Fibroblast of mammary gland (primary cell): ENCODE measurements at regions not wholly inside any gene's neighbourhood (a gene's known extent, or its start where the extent isn't known, plus 50 kb on each side); places are given as distances from the start of the nearest gene placed in this dataset.

ENCODE experiments used
- DNase-seq: peaks from one replicate; pipeline ENCODE4 v3.0.0-alpha.2; 2010; ENCODE audit warnings: low read depth
- H3K4me3 ChIP-seq: 2 replicates; pipeline ENCODE4 v1.5.1; 2011; ENCODE audit warnings: low read depth, mild to moderate bottlenecking, low read length, moderate library complexity; ENCODE audit not compliant: control insufficient read depth
- TF ChIP-seq, protein P1 (sequence below): conservative IDR thresholded peaks from 2 replicates; pipeline ENCODE4 v1.5.1; 2011; ENCODE audit warnings: low read depth, low read length, inconsistent platforms; ENCODE audit not compliant: control insufficient read depth, insufficient read depth

DNA sequence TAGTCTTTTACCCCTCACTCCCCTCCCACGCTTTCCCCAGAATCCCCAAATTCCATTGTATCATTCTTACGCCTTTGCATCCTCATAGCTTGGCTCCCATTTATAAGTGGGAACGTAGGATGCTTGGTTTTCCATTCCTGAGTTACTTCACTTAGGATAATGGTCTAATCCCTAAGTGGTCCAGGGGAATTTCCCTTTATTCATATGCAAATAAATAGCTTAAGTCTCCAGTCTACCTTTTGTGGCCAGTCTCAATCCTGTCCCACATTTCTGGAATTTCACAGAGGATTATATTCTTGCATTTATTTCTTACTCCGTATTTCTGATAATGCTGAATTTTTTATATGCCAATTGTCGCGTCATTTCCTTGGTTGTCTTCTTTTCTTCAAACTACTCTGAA, 245.6 kb upstream of the DAB2 start:
- DNase-seq = no peak
- TF ChIP-seq, protein P1, sequence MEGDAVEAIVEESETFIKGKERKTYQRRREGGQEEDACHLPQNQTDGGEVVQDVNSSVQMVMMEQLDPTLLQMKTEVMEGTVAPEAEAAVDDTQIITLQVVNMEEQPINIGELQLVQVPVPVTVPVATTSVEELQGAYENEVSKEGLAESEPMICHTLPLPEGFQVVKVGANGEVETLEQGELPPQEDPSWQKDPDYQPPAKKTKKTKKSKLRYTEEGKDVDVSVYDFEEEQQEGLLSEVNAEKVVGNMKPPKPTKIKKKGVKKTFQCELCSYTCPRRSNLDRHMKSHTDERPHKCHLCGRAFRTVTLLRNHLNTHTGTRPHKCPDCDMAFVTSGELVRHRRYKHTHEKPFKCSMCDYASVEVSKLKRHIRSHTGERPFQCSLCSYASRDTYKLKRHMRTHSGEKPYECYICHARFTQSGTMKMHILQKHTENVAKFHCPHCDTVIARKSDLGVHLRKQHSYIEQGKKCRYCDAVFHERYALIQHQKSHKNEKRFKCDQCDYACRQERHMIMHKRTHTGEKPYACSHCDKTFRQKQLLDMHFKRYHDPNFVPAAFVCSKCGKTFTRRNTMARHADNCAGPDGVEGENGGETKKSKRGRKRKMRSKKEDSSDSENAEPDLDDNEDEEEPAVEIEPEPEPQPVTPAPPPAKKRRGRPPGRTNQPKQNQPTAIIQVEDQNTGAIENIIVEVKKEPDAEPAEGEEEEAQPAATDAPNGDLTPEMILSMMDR = no peak
- H3K4me3 ChIP-seq = no peak overlapping the region

DNA sequence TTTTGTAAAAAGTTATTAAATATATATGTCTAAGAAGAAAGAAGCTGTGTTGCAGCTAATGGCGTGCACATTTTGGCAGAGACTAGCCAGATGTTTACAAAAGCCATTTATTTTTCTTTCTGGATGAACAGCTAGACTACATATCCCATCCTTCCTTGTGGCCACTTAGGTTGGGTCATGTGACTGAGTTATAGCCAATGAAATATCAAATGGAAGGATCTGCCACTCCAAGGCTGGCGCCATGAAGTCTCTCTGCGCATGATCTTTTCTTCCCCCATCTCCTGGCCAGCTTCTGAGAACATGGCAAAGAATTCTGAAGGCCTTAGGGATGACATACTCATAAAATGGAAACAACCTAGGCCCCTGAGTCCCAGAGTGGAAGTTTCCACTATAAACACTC, 244.2 kb upstream of the DAB2 start:
- H3K4me3 ChIP-seq = no peak overlapping the region
- TF ChIP-seq, protein P1 = no peak
- no peak for DNase-seq

DNA sequence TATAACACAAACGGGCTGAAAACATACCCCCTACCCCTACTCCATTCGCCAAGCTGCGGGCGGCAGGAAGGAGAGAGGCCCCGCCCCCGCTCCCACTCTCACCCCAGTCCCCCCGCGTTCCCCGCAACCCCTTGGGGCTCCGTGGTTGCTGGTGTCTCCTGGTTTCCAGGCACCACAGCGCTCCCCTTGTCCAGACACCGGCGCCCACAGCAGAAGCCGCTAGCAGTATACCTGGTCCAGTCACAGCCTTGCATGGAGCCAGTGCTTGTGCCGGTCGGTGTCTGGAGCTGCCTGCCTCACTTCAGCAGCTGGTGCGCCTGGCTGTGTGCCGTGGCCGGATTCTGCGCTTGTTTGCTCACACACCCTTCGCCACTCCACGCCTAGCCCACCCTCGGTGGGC, 240.5 kb upstream of the DAB2 start:
- DNase-seq = no peak
- no peak overlapping the region for H3K4me3 ChIP-seq
- TF ChIP-seq, protein P1 = no peak

DNA sequence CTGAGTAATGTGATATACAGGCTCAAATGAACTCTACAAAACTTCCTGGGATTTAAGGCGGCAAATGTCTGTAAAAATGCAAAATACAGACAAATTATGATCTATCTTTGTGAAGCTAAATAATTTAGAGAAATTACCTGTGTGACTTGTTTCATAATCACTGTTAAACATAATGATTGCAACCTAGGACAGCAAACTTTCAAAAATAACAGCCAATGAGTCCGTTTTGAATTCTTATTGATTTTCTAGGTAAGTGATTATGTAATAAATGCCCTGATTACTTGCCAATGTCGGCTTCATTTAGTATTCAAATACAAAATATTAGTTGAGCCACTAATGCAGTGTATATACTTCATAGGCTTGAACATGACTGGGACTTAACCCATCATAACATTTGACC, 238.2 kb upstream of the DAB2 start:
- TF ChIP-seq, protein P1 = no peak
- DNase-seq = no peak
- H3K4me3 ChIP-seq = no peak overlapping the region

DNA sequence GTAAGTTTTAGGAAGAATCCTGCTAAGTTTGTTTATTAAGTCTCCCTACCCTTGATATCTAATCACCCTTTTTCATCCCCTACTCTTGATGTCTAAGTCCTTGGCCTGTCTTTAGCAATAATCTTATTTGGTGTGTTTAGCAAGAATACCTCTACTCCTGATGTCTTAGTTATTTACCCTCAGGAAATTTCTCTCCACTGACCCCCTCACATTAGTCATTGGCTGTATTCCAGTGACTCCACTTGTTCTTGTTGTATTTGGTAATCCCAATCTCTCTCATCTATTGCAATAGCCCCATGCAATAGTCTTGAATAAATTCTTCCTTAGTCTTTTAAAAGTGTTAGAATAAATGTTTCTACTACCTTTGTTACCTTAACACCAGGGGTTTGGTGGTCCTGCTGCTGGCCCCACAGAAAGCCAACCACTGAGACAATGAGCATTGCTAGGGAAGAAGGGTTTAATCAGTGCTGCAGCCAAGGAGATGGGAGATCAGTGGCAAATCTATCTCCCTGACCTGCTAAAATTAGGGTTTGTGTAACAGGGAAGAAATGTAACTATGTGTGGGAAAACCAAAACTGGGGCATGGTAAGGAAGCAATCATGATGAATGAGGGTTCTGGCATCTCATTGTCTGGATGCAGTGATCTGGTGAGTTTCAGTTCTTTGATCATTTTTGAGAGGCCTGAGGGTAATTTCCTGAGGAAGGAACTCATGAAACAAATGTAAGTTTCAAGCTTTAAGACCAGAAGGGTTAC, 236.4 kb upstream of the DAB2 start:
- TF ChIP-seq, protein P1 = no peak
- peak; percentile 62 for DNase-seq
- no peak overlapping the region for H3K4me3 ChIP-seq

DNA sequence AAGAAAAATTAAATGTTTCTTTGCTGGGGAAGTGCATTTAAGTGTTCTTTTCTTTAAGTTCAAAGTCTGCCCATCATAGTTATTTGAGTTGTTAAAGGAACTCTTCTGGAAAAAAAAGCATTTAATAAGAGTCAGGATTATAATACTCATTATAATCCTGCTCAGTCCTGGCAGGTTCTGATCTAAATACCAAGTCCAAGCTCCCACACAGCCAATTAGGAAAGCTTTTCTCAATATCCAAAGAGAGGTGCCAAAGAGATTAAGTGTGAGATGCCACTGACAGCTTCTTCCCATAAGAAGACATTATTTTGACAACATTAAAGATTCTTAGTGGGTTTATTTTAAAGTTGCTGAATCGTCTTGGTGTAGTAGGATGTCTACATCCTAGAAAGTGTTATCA, 235.2 kb upstream of the DAB2 start:
- TF ChIP-seq, protein P1 = no peak
- DNase-seq = no peak
- no peak overlapping the region for H3K4me3 ChIP-seq
